ENCODE measurements at regions not wholly inside any gene's neighbourhood (a gene's known extent, or its start where the extent isn't known, plus 50 kb on each side); places are given as distances from the start of the nearest gene placed in this dataset.

DNA sequence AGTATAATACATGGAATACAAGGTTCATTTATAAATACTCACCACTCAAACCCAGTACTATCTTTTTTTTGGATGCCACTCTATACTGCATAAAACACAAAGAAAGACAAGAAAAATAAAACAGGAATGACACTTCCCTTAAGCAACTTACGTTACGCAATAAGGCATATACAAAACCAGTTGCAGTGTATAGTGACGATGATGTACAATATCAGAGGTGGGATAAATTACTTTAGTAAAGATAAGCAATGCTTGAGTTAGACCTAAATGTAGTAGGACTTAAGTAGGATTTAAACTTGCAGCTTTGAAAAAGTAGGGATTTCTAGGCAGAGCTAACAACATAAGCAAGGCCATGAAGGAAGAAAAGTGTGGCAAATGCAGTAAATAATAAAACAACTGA, 374.9 kb downstream of the SPRY2 start:
- TF ChIP-seq, protein P1, sequence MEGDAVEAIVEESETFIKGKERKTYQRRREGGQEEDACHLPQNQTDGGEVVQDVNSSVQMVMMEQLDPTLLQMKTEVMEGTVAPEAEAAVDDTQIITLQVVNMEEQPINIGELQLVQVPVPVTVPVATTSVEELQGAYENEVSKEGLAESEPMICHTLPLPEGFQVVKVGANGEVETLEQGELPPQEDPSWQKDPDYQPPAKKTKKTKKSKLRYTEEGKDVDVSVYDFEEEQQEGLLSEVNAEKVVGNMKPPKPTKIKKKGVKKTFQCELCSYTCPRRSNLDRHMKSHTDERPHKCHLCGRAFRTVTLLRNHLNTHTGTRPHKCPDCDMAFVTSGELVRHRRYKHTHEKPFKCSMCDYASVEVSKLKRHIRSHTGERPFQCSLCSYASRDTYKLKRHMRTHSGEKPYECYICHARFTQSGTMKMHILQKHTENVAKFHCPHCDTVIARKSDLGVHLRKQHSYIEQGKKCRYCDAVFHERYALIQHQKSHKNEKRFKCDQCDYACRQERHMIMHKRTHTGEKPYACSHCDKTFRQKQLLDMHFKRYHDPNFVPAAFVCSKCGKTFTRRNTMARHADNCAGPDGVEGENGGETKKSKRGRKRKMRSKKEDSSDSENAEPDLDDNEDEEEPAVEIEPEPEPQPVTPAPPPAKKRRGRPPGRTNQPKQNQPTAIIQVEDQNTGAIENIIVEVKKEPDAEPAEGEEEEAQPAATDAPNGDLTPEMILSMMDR (conservative IDR thresholded peaks at IDR 0.05): no peak
- H3K27ac ChIP-seq: no peak overlapping the region

DNA sequence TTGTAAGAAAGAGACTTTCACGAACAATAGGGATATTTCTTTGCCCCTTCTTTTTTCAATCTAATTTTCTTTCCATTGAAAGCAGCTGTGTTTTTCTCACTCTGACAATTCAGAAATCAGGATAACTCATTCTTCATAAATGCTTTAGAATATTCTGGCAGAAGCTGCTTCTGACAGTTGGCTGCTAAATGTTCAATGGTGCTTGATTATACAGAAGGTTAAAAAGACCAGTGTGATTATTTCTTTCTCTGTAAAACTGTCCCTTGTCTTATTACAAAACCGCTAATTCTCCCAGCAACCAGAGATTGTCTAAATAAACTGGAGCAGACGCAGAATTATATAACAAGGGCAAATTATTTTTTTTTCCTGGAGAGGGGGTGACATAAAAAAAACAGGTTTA, 394.4 kb downstream of the SPRY2 start:
- H3K27ac ChIP-seq: no peak overlapping the region
- TF ChIP-seq, protein P1 (conservative IDR thresholded peaks at IDR 0.05): no peak

DNA sequence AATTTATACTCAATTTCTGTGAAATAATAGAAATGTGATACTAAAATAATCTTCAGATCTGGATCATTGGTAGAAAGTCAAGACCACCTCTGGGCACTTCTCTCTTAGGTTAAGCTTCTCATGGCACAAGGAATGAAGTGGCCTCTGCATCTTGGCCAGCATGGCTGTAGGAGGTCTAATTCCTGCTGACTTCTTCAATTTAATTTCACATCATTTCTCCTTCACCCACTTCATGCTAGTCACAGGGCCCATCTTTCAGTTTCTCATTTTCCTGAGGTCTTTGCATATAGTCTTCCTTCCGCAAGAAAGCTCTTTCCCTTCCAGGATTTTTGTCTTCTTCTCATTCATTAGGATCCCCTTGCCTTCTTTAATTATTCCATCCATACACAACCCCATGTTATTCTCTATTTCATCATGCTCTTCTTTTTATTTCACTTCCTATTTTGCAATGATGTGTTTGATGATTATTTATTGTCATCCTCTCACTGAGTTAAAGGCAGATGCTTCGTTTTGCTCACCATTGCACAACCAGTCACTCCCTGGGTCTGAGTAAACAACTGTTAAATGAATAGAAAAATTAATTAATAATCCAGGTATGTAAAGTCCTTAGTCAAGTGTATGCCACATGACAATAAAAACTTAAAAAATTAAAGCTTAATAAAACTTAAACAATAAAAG, 397.4 kb downstream of the SPRY2 start:
- TF ChIP-seq, protein P1 (conservative IDR thresholded peaks at IDR 0.05): no peak
- no peak overlapping the region for H3K27ac ChIP-seq

DNA sequence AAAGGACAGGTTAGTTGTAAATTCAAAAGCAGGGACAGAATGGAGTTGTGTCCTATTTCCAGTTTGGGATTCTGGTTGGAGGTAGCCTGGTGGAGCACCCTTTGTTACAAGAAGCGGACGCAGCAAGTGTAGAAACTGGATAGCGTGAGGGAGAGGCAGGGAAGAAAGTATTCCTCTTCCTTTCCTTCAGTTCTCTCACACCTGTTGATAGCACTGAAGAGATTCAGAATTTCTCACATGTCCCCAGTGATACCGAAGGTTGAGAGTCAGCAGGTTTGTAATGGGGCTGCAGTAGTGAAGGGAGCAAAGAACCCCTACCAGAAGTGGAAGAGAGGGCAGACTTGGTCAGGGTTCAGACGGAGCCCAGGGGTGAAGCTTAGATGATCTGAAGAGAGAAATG, 399.2 kb downstream of the SPRY2 start:
- no peak overlapping the region for H3K27ac ChIP-seq
- TF ChIP-seq, protein P1 (conservative IDR thresholded peaks at IDR 0.05): no peak

DNA sequence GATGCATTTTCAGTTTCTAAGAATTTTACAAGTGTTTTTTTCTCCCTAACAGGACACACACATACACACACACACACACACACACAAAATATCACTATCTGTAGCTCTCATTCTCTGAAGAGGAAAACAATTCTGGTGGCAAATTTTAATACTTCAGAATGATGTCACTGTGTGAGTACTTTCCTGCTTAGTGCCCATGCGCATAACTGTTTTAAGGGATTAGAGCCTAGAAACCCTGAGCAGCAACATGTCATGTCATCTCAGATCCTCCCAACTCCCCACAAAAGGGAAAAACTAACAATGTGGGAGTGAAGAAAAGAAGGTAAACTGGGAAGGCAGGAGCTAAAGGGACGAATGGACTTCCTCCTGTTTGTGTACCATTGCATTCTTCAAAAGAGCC, 401.2 kb downstream of the SPRY2 start:
- H3K27ac ChIP-seq: no peak overlapping the region
- TF ChIP-seq, protein P1 (conservative IDR thresholded peaks at IDR 0.05): no peak

DNA sequence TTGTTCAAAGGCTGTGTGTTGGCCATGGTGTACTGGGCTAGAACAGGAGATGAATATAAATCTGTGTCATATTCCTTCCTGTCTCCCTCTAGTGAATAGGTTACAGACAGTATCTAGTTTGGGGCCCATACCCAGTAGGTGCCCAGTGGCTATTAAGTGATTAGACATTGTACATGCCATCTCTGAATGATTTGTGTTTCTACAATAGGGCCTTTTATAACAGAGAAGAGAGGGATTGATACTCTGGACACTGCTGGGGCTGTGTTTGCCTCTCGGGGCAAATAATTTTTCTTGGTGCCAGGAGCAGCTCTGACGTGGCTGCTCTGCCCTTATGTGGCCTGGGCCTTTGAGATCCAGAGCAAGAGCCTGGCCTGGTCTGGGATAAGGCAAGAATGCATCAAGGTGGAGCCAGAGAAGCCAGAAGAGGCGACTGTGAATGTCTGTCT, 403.1 kb downstream of the SPRY2 start:
- TF ChIP-seq, protein P1 (conservative IDR thresholded peaks at IDR 0.05): no peak
- H3K27ac ChIP-seq: no peak overlapping the region

DNA sequence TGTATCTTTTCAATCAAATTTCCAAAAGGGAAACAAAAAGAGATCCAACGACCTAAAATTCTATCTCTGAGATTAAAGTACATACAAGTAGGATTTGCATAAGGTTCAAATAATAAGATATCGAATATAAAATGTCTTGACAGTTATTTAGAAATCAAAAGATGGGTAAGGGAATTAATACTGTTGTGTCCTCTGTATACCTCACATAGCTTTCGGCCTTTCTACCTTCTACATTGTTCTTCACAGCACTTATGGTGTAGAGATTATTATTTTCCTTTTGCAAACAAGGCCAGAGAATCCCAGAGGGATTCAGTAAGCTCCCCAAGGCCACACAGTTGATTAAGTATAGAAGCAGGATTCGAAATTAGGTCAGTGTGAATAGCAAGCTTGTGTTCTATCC, 403.6 kb downstream of the SPRY2 start:
- H3K27ac ChIP-seq: no peak overlapping the region
- TF ChIP-seq, protein P1 (conservative IDR thresholded peaks at IDR 0.05): no peak
